NCI-H146 treated with DMSO at 0.1 percent for 48 hours (cell line): ENCODE measurements at regions not wholly inside any gene's neighbourhood (a gene's known extent, or its start where the extent isn't known, plus 50 kb on each side); places are given as distances from the start of the nearest gene placed in this dataset.

ENCODE experiments used
- DNase-seq: peaks from one replicate; lab custom pipeline; 2025; ENCODE audit not compliant: unreplicated experiment; lab: John Stamatoyannopoulos, UW

GRCh38 chr2:88283886-88284592 lies 113.9 kb downstream of the THNSL2 start:
- DNase-seq, result no peak

DNA sequence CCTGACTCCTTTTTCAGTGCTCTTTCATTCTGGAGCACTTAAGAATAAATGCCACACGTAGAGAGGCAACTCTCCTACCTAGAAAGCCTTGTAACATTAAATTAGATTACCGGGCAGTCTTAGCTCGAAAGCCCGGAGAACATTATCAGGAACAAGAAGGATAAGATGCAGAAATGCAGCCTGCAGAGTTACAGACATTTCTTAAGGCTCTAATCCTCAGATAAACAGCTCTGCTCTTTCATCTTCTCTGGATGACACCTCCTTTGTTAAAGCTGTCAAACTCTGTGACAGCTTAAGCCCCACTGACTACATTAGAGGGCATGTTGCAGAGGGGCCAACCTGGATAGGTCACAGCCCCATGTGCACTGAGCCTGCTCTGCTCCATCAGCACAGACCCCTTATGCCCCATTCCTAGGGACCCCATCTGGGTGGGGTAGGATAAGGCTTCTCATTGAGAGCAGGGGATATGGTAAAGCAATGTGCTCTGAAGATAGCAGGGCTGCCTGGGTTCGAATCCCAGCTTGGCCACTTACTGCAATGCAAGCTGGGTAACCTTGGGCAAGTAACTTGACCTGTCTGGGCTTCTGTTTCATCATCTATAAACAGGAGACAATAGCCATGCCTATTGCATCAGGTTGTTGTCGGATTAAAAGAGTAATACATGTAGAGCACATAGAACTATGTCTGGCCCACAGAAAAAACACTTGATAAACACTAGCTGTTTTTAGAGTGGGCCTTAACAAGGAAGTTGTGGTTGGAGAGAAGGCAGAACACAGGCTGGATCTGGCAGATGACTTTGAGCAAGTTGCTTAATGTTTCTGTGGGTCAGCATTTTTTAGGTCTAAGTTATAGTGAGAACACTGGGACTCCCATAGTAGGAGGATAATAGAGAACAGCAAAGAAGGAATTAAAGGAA lies 111.4 kb downstream of the THNSL2 start:
- no peak for DNase-seq

DNA sequence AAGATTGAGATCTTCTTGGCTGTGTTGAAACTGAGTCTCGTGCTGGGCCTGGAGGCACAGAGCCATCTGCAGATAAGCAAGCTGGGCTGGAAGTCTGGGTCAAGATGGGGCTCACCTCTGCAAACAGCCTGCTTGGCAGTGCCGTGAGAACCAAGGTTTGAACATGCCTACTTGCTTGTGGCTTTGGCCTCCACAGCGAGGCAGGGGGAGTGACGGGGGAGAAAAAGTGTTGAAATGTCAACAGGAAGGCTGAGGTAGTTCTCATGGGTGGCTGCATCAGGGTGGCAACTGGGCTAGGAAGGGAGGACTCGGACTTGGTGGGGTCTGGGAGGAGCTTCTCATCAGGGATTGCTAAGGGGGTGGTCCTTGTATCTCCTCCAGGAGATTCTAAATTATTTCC lies 99.7 kb downstream of the THNSL2 start:
- no peak for DNase-seq

DNA sequence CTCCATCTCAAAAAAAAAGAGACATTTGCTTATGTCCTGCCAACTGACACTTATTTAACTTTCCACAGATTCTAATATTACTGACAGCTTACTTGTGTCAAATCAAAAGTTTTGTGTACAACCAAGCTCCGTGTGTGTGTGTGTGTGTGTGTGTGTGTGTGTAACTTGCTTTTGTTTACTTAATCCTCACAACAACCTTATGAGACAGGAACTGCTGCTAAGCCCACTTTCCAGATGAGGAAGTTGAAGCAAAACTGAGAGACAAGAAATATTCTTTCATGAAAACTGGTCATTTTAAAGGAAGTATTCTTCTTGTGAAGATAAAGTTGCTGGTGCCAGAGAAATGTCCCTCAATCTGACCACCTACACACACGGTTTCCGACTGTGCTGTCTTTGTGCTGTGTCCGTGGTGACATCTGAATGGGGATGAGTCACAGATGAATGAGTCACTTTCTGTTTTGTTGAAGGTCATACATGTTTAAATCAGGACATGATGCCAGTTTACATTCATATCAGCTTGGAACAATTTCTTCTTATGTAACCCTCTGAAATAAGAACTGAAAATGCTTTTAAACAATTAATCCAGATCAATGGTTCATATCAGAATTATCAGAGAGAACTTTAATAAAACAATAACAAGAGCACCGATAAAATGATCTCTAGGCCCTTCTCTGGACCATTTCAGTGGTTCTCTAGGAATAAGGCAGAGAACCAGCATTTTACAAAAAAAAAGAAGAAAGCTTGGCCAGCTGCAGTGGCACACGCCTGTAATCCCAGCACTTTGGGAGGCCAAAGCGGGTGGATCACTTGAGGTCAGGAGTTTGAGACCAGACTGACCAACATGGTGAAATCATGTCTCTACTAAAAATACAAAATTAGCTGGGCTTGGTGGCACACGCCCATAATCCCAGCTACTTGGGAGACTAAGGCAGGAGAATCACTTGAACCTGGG lies 95.5 kb downstream of the THNSL2 start:
- peak; percentile 58 for DNase-seq

DNA sequence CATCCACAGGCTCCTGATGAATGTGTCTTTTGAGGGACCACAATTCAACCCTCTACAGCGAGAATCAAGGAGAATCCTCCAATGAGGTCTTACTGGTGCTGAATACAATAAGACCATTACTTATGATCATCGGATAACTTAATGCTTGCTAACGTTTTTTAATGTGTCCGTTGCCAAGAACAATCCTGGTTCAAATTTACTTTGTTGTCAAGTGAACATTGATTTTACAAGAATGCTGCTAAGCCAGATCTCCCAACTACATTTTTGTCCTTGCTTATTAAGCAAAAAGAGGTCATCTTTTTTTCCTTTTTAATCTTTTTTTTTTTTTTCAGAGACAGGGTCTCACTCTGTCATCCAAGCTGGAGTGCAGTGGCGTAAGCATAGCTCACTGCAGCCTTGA lies 93.7 kb downstream of the THNSL2 start:
- no peak for DNase-seq

- no peak for DNase-seq
Observed at GRCh38 chr2:88261725-88262124, 91.6 kb downstream of the THNSL2 start.

- DNase-seq, result no peak
Observed at GRCh38 chr2:88258208-88258607, 88.1 kb downstream of the THNSL2 start.

DNA sequence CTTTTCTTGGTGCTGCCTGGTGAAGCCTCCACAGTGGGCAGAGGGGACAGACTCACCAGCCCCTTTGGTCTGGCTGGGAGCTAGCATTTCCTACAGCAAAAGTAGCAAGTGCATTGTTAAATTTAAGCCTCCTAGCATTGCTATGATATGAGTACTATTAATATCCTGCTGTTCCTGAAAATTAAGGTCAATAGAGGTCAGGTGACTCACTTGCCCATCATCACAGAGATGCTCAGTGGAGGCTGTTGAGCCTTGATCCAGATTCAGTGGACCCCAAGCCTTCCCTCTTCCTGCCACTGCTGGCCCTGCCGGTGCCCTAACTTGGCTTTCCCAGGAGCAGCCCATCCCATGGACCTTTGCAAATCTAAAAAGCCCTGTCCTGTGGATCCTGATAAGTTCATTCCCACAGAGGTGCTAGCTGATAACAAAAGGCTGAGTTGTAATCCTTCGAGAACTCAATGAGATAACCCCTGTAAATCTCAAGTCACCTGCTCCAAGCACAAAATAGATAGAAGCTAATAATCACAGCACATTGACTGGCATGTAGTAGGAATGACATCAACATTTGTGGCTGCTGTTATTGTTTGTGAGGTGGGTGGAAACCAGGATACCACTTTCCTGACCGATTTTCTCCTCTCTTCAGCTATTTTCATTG lies 84.4 kb downstream of the THNSL2 start:
- no peak for DNase-seq

DNA sequence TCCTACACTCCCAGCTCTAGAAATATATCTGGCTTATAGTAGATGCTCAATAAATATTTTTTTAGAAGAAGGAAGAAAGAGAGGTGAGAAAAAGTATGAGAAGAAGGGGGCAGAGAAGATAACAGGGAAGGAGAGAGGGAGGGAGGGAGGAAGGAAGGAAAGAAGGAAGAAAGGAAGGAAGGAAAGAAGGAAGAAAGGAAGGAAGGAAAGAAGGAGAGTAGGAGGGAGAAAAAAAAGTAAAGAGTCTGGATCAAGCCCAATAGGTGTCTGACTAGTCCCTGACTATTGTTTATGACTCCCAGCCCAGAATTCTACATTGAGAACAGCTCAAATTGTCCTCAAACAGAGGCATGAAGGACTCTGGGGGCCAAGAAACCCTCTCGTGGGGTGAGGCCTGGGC lies 83.9 kb downstream of the THNSL2 start:
- DNase-seq, result no peak

DNA sequence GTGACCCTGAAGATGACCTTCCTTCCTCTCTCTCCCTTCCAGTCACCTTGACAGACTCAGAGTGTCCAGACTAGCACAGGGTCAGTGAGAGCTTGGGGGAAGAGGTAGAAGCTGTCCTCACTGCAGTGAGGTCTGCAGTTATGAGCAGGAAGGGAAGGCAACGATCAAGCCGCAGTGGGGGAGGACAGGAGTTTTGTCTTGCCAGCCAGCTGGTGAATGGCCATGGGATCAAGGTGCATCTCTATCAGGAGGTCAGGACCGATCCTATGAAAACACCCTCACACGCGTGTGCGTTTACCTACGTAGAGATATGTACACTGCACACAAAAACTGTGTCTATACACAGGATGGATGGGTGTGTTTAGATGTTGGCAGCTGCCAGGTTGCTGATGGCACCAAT lies 83.2 kb downstream of the THNSL2 start:
- DNase-seq, result no peak

DNA sequence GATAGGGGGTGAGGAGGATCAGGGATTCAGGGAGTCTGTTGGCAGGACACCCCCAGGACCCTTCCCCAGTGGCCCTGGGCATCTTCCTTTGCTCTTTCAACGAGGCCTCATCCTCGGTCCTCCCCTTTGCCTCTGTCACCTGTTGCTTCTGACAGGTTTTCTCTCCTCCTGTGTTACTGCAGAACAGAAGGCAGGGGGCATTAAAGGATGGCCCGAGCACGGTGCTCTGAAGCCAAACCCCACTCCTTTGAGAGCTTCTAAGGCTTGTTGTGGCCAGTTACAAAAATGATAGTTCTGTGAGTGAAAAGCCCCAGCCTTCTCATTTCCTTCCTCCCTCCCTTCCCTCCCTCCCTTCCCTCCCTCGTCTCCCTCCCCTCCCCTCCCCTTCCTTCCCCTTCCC lies 82.5 kb downstream of the THNSL2 start:
- peak; percentile 9 for DNase-seq

DNA sequence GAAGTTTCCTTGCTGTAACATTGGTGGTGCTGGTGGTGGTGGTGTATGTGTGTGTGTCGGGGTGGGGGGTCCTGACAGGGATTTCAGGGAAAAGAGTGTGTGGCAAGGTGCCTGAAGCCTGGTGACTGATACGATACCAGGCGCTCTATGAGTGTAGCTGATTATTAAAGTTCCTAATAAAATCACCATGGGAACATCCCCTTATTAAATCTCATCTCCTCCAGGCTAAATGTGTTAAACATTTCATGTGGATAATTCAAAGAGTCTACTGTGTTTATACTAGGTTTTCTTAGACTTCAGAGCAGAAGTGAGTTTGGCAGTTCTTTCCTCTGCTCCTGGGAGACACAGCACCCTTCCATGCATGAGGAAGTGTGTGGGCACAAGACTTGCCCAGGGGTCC lies 82.0 kb downstream of the THNSL2 start:
- DNase-seq, result no peak

GRCh38 chr2:88250404-88250803 lies 80.3 kb downstream of the THNSL2 start:
- DNase-seq, result no peak

GRCh38 chr2:88248280-88248828 lies 78.2 kb downstream of the THNSL2 start:
- DNase-seq, result no peak

DNA sequence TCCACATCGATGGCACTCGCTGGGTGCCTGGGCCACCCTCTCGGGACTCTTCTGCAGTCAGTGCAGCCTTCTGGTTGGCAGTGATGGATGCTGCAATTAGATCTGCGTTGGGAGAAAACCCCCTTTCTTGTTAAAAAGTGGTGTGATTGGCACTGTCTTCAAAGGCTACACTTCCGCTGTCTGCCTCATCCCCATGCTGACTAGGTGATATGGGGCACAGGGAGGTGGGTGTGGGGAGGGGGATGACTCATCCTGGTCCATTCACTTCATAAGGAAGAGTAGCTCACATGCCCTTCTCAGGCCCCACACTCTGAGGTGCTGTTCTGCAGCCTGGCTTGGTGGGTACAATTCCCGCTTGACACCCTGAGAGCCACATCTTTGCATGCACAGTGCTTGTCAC lies 77.4 kb downstream of the THNSL2 start:
- DNase-seq, result no peak

DNA sequence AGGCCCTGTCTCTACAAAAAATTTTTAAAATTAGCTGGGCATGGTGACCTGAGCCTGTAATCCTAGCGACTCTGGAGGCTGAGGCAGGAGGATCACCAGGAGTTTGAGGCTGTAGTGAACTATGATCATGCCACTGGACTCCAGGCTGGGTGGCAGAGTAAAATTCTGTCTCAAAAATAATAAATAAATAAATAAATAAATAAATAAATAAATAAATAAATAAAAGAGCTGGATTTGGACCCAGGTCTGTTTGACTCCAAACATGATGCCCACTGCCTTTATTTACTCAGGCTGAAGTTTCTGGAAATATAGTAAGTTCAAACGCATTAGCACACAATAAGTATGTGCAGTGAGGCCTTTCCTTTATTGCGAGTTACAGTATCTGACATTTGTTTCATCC lies 75.0 kb downstream of the THNSL2 start:
- no peak for DNase-seq

DNA sequence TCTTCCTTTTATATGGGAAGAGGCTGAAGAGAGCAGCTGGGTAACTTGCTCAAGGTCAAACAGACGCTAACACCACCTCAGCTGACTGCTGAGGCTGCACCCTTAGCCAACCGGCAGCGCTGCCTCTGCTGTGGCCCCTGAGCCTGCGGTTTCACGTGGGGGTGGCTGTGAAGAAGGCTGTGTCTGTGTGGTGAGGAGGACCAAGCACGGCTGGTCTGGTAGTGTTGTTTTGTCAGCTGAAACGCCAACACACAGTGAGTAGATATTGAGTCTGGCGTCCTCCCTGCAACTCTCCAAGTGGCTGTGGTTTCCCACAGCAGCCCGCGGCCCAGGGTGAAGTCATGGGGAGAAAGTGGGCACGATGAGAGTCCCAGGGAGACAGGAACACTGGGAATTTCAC lies 69.6 kb downstream of the THNSL2 start:
- no peak for DNase-seq

DNA sequence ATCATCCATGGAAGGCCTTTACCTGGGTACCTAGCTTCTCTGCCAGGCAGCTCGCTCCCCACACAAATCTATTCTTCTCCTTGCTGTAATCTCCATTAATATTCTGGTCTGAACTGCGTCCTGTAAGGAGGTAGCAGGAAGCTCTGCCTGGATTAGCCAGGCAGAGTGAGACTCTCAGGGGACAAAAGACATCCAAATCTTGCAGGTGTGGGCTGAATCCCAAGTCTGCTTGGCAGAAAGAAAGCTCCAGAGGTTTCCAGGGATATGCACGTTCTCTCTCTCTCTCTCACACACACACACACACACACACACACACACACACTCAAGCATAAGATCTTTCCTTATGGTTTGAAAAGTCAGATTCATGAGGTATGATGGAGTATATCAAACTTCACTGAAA lies 66.5 kb downstream of the THNSL2 start:
- DNase-seq, result no peak
